Prostate gland (tissue), 2 donors: ENCODE measurements at regions not wholly inside any gene's neighbourhood (a gene's known extent, or its start where the extent isn't known, plus 50 kb on each side); places are given as distances from the start of the nearest gene placed in this dataset.

Experiments
- DNase-seq: peaks from one replicate; pipeline ENCODE4 v3.0.0-alpha.2; 2019; ENCODE audit warnings: low spot score
- H3K27ac ChIP-seq, 2 donors: fragments of 200-600 bp; sonication (generic); 2 replicates each; pipeline ENCODE4 v1.5.1; 2017 to 2019
- H3K27me3 ChIP-seq: fragments of 200-600 bp; sonication (generic); replicated peaks from 2 replicates; pipeline ENCODE4 v1.5.1; 2019; ENCODE audit not compliant: insufficient read depth
- H3K36me3 ChIP-seq, 2 donors: fragments of 200-600 bp; sonication (generic); 1 replicate in 1 of 2; 2 replicates in 1 of 2; pipeline versions ENCODE4 v1.5.1 to v1.8.1; 2017 to 2019
- H3K4me1 ChIP-seq: fragments of 200-600 bp; sonication (generic); replicated peaks from 2 replicates; pipeline ENCODE4 v1.5.1; 2019
- H3K4me3 ChIP-seq, 2 donors: fragments of 200-600 bp; sonication (generic); 2 replicates each; pipeline ENCODE4 v1.5.1; 2017 to 2019
- H3K9me3 ChIP-seq: fragments of 200-600 bp; sonication (generic); 2 replicates; pipeline ENCODE4 v1.5.1; 2017
- CTCF ChIP-seq, 4 experiments: fragments of 200-600 bp in 2 of 4; fragments of 450-650 bp in 2 of 4; sonication (generic) in 2 of 4; IDR thresholded peaks; 1 replicate in 3 of 4; 2 replicates in 1 of 4; pipeline ENCODE4 v1.5.1; 2016 to 2019; ENCODE audit warnings: antibody characterized with exemption in 4 of 4, mild to moderate bottlenecking in 2 of 4, moderate library complexity in 2 of 4
- POLR2A ChIP-seq: fragments of 450-650 bp; IDR thresholded peaks from one replicate; pipeline ENCODE4 v1.6.1; 2016; ENCODE audit warnings: antibody characterized with exemption, mild to moderate bottlenecking
- POLR2AphosphoS5 ChIP-seq: sonication (generic); formaldehyde crosslinking; IDR thresholded peaks from one replicate; pipeline ENCODE4 v1.6.1; 2017; ENCODE audit warnings: antibody characterized with exemption
- whole genome bisulfite sequencing: methylation state at CpG from one replicate; pipeline ENCODE4 v1.1.5; 2018; 5-methylcytosine and 5-hydroxymethylcytosine counted together
- intact Hi-C: fragments of 100-400 bp; cut with DNase I; formaldehyde crosslinking; loops from one replicate; pipeline ENCODE4 v1.14.2; 2022

GRCh38 chr6:22059946-22060345, 236.9 kb downstream of the PRL start:
- intact Hi-C loops: no loop called here
- H3K4me1 ChIP-seq: no peaks in the 10 kb centered on the region
- 60% methylated on average over 1 of the region's 1 CpG for WGBS
- H3K27me3 ChIP-seq: no peaks in the 10 kb centered on the region
- H3K9me3 ChIP-seq: no peaks in the 10 kb centered on the region
- TF ChIP-seq CTCF (IDR thresholded peaks at IDR 0.05) (no peak), POLR2AphosphoS5 (no peak), POLR2A (no peak)
- H3K4me3 ChIP-seq: no peak overlapping the region
- DNase-seq: no peak
- H3K36me3 ChIP-seq: no peaks in the 10 kb centered on the region
- H3K27ac ChIP-seq: no peak overlapping the region

- no peak for TF ChIP-seq POLR2A
- TF ChIP-seq CTCF (IDR thresholded peaks at IDR 0.05): no peak
- no peak for TF ChIP-seq POLR2AphosphoS5
- DNase-seq: no peak
- Histone ChIP-seq H3K4me1 (no peaks in the 10 kb centered on the region), H3K4me3 (no peak overlapping the region), H3K36me3 (no peaks in the 10 kb centered on the region), H3K27me3 (no peaks in the 10 kb centered on the region), H3K9me3 (no peaks in the 10 kb centered on the region), H3K27ac (no peak overlapping the region)
- intact Hi-C loops: no loop called here
- WGBS: 80% methylated on average over 21 of the region's 21 CpGs
Measured at GRCh38 chr6:22062807-22063408, 233.9 kb downstream of the PRL start.

DNA sequence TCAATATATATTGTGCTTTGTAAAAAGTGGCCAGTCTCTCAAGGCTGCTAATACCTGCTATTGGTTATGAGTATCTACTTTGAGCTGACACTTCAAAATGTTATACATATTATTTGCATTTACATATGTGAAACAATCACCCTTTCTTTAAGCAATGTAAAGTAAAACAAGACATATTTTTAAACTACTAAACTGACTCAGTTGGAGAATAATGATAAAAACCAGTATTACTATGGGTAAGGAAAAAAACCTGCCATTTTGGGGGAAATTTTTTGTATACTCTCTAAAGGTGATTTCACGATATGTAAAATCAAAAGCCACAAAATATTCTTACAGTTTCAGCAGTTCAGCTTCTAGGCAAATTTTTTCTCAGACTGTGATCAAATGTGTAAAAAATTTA, 232.3 kb downstream of the PRL start:
- intact Hi-C loops: no loop called here
- Histone ChIP-seq H3K27me3 (no peaks in the 10 kb centered on the region), H3K27ac (no peak overlapping the region), H3K4me3 (no peak overlapping the region), H3K4me1 (no peaks in the 10 kb centered on the region), H3K9me3 (no peaks in the 10 kb centered on the region), H3K36me3 (no peaks in the 10 kb centered on the region)
- no peak for DNase-seq
- WGBS: 95% methylated on average over 1 of the region's 1 CpG
- TF ChIP-seq POLR2A (no peak), POLR2AphosphoS5 (no peak), CTCF (IDR thresholded peaks at IDR 0.05) (no peak)

DNA sequence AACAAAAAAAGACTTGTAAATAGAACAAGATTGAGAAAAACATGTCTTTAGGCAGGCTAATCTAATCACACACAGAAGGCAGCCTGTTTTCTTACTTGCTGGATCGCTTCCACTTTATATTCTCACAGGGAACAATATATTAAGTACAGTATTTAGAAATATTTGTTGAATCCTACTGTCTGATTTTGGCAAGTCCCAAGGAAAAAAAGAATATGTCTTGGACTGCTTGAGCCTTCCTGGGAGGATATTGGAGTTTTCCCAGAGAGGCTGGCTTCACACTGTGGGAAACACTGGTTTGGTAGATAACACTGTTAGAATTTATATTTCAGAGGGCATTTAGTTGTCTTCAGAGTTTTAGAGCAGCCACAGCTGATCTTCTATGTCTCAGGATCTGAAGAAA, 229.7 kb downstream of the PRL start:
- H3K27ac ChIP-seq: no peak overlapping the region
- no peaks in the 10 kb centered on the region for H3K4me1 ChIP-seq
- intact Hi-C loops: no loop called here
- no peak overlapping the region for H3K4me3 ChIP-seq
- no peaks in the 10 kb centered on the region for H3K36me3 ChIP-seq
- H3K9me3 ChIP-seq: no peaks in the 10 kb centered on the region
- WGBS: 17% methylated on average over 1 of the region's 1 CpG
- TF ChIP-seq POLR2AphosphoS5: no peak
- TF ChIP-seq POLR2A: no peak
- TF ChIP-seq CTCF (IDR thresholded peaks at IDR 0.05): no peak
- DNase-seq: no peak
- H3K27me3 ChIP-seq: no peaks in the 10 kb centered on the region

- Histone ChIP-seq H3K4me3 (no peak overlapping the region), H3K27ac (no peak overlapping the region), H3K4me1 (no peaks in the 10 kb centered on the region), H3K9me3 (no peaks in the 10 kb centered on the region), H3K27me3 (no peaks in the 10 kb centered on the region), H3K36me3 (no peaks in the 10 kb centered on the region)
- WGBS: 96% methylated on average over 2 of the region's 2 CpGs
- DNase-seq: no peak
- TF ChIP-seq POLR2A (no peak), POLR2AphosphoS5 (no peak), CTCF (IDR thresholded peaks at IDR 0.05) (no peak)
- intact Hi-C loops: no loop called here
Measured at GRCh38 chr6:22067671-22068070, 229.2 kb downstream of the PRL start.
